ENCODE measurements at regions not wholly inside any gene's neighbourhood (a gene's known extent, or its start where the extent isn't known, plus 50 kb on each side); places are given as distances from the start of the nearest gene placed in this dataset.

DNA sequence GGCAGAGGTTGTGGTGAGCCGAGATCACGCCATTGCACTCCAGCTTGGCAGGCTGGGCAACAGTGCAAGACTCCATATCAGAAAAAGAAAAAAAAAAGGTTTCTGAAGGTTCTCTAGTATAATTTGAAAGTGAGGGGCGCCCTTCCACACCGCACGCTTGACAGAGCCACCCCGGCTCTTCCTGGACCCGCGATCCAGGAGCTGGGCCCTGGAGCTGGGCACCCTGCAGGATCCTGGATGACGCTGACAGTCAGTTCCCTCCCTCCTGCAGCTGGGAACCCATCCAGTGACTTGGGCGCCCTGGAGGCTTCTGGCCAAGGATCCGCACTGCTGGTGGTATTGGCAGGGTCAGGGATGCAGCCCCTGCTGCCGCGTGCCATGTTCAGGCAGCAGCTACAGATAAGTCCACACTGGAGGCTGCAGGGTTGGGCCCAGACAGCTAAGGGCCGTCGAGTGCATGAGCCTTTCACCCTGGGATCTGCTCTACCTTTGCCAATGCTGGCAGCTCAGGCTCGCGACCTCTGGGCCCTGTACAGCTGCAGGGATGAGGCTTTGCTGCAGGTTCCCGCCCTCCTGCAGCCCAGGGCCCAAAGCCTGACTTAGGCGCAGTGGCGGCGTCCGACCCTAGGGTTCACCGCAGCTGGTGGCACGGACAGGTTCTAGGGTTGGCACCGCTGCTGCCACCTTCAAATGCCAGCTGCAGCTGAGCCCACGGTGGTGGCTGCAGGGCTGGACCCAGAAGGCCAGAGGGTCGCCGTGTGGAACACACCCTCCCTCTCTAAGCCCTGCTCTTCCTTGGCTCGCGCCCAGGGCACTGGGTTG lies 110.2 kb downstream of the OR13A1 start:
- Histone ChIP-seq H3K36me3 (no peaks in the 10 kb centered on the region), H3K4me1 (no peaks in the 10 kb centered on the region), H3K27me3 (no peaks in the 10 kb centered on the region), H3K9me3 (no peaks in the 10 kb centered on the region), H3K4me3 (no peak overlapping the region), H3K27ac (no peak overlapping the region)
- DNase-seq (no peak), ATAC-seq (no peak)
- intact Hi-C loops (cut with DNase I; ENCODE audit: low total_unique reads): no loop called here
- in situ Hi-C loops (cut with MboI; ENCODE audit: low sequenced_read_pairs in 4 of 4): no loop called here
- TF ChIP-seq, protein P1, sequence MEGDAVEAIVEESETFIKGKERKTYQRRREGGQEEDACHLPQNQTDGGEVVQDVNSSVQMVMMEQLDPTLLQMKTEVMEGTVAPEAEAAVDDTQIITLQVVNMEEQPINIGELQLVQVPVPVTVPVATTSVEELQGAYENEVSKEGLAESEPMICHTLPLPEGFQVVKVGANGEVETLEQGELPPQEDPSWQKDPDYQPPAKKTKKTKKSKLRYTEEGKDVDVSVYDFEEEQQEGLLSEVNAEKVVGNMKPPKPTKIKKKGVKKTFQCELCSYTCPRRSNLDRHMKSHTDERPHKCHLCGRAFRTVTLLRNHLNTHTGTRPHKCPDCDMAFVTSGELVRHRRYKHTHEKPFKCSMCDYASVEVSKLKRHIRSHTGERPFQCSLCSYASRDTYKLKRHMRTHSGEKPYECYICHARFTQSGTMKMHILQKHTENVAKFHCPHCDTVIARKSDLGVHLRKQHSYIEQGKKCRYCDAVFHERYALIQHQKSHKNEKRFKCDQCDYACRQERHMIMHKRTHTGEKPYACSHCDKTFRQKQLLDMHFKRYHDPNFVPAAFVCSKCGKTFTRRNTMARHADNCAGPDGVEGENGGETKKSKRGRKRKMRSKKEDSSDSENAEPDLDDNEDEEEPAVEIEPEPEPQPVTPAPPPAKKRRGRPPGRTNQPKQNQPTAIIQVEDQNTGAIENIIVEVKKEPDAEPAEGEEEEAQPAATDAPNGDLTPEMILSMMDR (IDR thresholded peaks at IDR 0.05 in 4 of 5, conservative IDR thresholded peaks at IDR 0.05 in 1 of 5): no peak
- TF ChIP-seq POLR2A (IDR thresholded peaks at IDR 0.05): no peak

DNA sequence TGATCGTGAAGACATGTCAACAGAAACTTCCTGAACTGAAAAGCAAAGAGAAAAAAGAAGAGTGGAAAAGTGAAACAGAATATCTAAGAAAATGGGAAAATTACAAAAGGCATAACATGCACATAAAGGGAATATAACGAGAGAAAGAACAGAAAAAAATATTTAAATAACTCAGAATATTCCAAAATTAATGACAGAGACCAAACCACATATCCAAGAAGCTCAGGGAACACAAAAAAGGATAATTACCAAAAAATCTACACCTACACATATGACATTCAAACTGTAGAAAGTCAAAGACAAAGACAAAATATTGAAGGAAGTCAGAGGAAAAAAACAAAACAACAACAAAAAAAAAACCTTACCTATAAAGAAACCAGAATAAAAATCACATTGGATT lies 105.5 kb downstream of the OR13A1 start:
- no peak for TF ChIP-seq POLR2A (IDR thresholded peaks at IDR 0.05)
- TF ChIP-seq, protein P1 (IDR thresholded peaks at IDR 0.05 in 4 of 5, conservative IDR thresholded peaks at IDR 0.05 in 1 of 5): no peak
- Histone ChIP-seq H3K9me3 (no peaks in the 10 kb centered on the region), H3K36me3 (no peaks in the 10 kb centered on the region), H3K4me3 (no peak overlapping the region), H3K27me3 (no peaks in the 10 kb centered on the region), H3K4me1 (no peaks in the 10 kb centered on the region), H3K27ac (no peak overlapping the region)
- intact Hi-C loops (cut with DNase I; ENCODE audit: low total_unique reads) (no loop called here), in situ Hi-C loops (cut with MboI; ENCODE audit: low sequenced_read_pairs in 4 of 4) (no loop called here)
- ATAC-seq (no peak), DNase-seq (no peak)

GRCh38 chr10:45211576-45211975 lies 103.8 kb downstream of the OR13A1 start:
- Histone ChIP-seq H3K9me3 (no peaks in the 10 kb centered on the region), H3K4me3 (no peak overlapping the region), H3K36me3 (no peaks in the 10 kb centered on the region), H3K27ac (no peak overlapping the region), H3K4me1 (no peaks in the 10 kb centered on the region), H3K27me3 (no peaks in the 10 kb centered on the region)
- in situ Hi-C loops (cut with MboI; ENCODE audit: low sequenced_read_pairs in 4 of 4): no loop called here
- DNase-seq: no peak
- TF ChIP-seq, protein P1 (IDR thresholded peaks at IDR 0.05 in 4 of 5, conservative IDR thresholded peaks at IDR 0.05 in 1 of 5): no peak
- no peak for TF ChIP-seq POLR2A (IDR thresholded peaks at IDR 0.05)
- ATAC-seq: no peak
- intact Hi-C loops (cut with DNase I; ENCODE audit: low total_unique reads): no loop called here

GRCh38 chr10:45219416-45219815 lies 96.0 kb downstream of the OR13A1 start:
- DNase-seq (no peak), ATAC-seq (no peak)
- Histone ChIP-seq H3K4me3 (no peak overlapping the region), H3K36me3 (no peaks in the 10 kb centered on the region), H3K27ac (no peak overlapping the region), H3K9me3 (no peaks in the 10 kb centered on the region), H3K27me3 (no peaks in the 10 kb centered on the region), H3K4me1 (no peaks in the 10 kb centered on the region)
- TF ChIP-seq, protein P1 (IDR thresholded peaks at IDR 0.05 in 4 of 5, conservative IDR thresholded peaks at IDR 0.05 in 1 of 5): no peak
- TF ChIP-seq POLR2A (IDR thresholded peaks at IDR 0.05): no peak
- intact Hi-C loops (cut with DNase I; ENCODE audit: low total_unique reads) (no loop called here), in situ Hi-C loops (cut with MboI; ENCODE audit: low sequenced_read_pairs in 4 of 4) (no loop called here)

DNA sequence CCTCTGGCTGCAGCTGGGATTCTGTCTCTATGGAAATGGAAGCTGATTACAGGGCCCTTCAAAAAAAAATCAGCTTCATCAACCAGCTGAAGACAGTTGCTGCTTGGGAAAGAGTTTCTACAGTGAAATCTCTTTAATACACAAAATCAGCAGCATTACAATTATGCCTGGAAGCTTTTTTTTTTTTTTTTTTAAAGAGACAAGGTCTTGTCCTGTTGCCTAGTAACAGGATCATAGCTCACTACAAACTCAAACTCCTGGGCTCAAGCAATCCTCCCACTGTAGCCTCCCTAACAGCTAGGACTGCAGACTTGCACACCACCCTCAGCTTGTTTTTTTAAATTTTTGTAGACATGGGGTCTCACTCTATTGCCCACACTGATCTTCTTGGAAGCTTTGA lies 94.5 kb downstream of the OR13A1 start:
- Histone ChIP-seq H3K36me3 (no peaks in the 10 kb centered on the region), H3K27ac (no peak overlapping the region), H3K4me1 (no peaks in the 10 kb centered on the region), H3K4me3 (no peak overlapping the region), H3K9me3 (no peaks in the 10 kb centered on the region), H3K27me3 (no peaks in the 10 kb centered on the region)
- ATAC-seq (no peak), DNase-seq (no peak)
- in situ Hi-C loops (cut with MboI; ENCODE audit: low sequenced_read_pairs in 4 of 4): no loop called here
- TF ChIP-seq, protein P1 (IDR thresholded peaks at IDR 0.05 in 4 of 5, conservative IDR thresholded peaks at IDR 0.05 in 1 of 5): no peak
- no peak for TF ChIP-seq POLR2A (IDR thresholded peaks at IDR 0.05)
- intact Hi-C loops (cut with DNase I; ENCODE audit: low total_unique reads): no loop called here
